DMS114 treated with DMSO at 0.1 percent for 48 hours (cell line): ENCODE measurements at regions not wholly inside any gene's neighbourhood (a gene's known extent, or its start where the extent isn't known, plus 50 kb on each side); places are given as distances from the start of the nearest gene placed in this dataset.

Source experiments
- DNase-seq: peaks from one replicate; lab custom pipeline; 2025; ENCODE audit not compliant: unreplicated experiment; lab: John Stamatoyannopoulos, UW

DNA sequence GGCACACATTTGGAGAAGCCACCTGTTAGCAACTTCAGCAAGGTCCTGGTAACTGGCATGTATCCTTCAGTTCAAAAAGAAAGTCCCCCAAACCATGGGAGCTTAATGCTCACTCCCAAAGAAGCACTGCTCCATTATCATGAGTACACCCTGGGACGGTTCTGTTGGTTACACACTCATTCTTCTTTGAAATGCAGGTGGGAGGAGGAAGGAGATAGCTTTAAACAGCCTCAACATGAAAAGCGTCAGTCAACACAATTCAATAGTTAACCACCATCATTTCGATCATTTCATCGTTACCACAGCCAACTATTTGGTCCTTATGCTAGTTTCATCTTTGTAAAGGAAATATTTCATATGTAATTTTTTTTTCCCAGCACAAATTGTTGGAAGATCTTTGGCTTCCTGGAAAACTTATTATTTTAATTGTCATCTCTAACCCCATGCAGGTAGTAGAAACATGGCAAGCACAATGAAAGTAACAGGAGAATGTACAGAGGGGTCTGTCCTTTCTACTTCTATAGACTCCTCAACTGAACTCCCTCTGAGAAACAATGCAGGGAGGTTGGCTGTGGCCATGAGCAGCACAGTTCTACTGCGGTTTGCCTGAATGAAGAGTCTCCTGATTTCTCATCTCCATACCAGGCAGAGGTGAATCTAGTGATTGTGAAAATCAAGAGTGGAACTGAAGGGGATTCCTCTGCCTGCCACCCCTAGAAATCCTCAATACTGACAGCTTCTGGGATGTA is 196.4 kb upstream of the FOXN3 start:
- no peak for DNase-seq

DNA sequence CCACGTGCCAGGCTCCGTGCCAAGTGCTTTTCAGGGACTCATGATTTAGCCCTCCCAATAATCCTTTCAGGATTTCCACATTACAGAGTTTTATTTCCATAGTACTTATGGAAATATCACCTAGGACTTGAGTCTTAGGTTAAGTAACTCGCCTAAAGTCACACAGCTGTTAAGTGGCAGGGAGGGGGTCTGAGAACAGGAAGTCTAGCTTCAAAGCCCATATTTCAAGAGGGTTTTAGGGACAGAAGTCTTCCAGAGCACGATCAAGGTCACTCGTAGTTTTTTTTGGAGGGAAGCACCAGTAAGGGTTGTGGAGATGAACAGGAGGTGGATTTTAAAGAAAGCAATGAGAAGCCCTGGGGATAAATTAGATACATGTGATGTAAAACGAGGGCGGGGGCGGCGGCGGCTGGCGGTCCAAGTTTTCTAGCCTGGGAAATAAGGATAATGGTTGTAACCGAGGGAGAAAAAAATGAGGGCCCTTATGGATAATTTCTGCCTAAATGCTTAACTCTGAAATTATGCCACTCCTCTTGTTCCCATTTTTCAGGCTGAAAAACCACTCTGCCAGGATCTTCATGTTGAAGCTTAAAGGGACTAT is 192.6 kb upstream of the FOXN3 start:
- no peak for DNase-seq

DNA sequence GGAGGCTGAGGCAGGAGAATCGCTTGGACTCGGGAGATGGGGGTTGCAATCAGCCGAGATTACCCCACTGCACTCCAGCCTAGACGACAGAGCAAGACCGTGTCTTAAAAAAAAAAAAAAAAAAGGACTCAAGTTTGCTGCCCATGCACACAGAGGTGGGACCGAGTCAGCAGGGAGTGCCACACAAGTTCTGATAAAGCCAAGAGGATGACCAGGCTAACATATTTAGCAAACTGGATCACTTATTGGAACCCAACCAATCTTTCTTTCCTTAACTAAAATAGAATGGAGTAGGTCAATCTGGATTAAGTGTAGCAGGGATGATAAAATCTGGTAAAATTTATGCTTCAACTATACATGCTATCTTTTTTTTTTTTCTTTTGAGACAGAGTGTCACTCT is 190.4 kb upstream of the FOXN3 start:
- no peak for DNase-seq

DNA sequence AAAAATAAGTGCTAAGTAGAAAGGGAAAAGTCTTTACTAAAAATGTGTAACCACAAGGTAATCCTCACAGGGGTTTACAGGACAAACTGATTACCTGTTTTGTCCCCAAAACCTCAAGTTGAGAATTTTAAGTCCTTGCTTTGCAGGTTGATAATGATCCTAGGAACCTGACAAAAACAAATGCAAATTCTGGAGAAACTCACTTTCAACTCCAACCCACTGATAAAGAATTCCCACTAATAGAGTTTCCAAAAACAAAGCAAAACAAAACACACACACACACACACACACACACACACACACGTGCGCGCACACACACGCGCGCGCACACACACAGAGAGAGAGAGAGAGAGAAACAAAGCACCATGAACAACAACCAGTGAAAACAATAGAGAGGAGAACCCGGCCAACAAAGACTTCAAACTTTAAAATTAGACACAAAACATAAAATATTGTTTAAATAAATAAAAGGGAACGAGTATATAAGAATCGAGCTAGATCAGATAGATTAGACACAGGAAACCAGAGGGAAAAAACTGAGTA is 187.0 kb upstream of the FOXN3 start:
- no peak for DNase-seq

DNA sequence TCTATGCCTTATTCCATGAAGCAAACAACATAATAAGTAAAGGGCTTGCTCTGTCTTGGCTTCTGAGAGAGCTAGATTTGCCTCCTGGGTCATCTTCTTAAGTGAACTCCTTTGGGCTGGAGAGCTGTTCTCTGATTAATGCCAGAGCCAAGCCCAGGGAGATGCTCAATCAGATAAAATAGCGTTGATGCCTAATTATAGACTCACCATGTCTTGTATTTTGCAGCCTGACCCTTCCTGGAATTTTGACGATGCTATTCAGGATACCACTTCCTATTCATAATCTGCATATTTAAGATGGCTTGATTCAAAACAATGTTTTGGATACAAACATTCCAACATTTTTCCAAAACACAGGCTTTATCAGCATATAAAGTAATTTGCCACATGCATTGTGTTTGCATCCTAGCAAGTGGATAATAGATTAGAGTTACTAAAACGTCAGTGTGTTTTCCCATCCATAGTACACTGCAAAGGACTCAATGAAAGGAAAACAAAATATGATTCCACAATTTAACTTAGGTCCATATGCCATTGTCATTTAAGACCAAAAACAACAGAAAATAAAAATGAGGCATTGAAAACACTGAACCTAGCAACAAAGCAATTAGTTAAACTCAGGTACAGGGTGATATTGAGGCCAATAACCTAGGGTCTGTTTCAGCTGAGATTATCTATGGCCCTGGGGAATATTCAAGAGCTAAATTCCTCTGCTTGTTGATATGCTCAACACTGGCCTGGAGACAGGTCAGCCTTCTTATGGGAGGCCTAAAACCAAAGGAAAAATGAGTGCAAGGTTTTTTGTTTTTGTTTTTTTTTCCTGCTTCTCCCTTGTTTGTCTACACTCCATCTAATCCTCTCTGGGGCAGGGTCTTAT is 184.2 kb upstream of the FOXN3 start:
- DNase-seq: no peak

DNA sequence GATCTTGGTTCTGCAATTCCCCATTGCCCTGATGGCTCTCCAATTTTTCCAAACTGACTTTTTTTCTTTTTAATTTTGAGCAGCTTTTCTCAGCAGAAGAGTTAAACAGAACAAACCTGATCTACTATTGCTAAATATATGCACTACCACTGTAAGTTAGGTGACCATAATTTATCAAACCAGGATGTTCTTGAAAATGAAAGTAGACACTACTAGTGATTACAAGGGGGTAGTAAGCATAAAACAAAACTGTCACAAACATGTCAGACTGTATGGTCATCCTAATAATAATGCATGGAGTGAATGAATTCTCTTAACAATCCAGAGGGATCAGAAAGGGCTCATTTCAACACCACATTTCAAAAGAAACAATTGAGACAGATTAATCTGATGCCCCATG is 183.0 kb upstream of the FOXN3 start:
- no peak for DNase-seq

DNA sequence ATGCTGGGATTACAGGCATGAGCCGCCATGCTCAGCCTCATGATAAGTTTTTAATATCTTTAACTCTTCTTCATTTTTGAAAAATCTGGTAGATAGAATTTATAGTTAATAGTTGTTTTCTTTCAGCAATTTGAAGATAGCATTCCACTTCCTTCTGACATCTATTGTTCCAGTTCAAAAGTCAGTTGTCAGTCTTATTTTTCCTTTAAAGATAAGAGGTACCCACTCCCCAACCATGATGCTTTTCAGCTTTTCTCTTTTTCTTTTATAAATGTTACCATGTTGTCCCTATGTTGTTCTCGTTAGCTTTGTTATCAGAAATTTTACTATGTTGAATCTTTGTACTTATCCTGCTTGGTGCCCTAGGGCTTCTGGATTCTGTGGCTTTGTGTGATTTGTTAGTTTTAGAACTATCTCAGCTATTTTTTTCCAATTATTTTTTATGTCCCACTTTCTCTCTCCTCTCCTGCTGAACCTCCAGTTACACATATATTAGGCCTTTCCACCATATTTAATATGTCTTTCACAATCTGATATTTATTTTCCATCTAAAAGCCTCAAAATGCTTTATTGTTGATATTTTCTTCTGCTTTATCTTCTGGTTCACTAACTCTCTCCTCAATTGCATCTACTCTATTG is 181.6 kb upstream of the FOXN3 start:
- no peak for DNase-seq

DNA sequence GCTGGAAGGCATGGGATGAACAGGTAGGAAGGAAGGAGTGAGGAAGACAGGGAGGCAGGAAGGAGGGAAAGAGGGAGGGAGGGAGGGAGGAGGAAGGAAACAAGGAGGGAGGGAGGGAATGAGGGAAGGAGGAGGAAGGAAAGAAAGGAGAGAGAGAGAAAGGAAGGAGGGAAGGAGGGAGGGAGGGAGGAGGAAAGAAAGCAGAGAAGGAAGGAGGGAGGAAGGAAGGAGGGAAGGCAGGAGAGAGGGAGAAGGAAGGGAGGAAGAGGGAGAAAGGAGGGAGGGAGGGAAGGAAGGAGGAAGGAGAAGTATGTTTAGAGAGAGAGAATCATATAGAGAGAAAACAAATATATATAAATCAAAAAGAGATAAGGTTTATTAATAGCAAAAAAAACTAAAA is 175.9 kb upstream of the FOXN3 start:
- no peak for DNase-seq

DNA sequence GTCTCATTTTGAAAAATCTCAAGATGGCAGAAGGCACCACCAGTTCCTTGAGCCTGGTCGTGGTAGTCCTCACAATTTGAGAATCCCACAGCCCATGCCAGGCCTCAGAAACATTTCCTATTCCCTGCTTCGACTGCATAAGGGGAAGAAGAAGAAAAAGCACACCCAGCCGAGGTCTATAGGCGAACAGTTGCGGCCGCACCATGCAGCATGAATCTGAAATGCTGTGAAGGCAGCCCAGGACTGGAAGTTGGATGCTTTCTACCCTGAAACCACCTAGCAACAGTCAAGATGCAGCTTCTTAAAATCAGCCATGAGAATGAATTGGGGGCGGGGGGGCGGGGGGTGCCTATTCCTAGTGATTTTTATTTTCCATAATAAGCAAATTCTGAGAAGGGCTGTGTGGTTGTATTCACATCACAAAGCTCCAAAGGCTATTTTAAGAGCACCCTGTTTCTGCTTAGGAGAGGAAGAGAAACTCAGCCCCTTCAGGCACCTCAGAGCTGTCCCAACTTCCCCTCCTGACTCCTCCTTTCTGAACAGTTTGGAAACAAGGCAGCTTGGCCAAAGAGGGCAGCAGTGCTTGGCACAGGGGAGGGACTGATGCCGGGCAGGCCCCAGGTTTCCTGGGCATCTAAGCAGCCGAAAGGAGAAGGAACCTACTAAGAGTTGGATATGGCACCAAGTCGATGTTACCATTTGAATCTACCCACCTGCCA is 172.5 kb upstream of the FOXN3 start:
- DNase-seq: no peak

DNA sequence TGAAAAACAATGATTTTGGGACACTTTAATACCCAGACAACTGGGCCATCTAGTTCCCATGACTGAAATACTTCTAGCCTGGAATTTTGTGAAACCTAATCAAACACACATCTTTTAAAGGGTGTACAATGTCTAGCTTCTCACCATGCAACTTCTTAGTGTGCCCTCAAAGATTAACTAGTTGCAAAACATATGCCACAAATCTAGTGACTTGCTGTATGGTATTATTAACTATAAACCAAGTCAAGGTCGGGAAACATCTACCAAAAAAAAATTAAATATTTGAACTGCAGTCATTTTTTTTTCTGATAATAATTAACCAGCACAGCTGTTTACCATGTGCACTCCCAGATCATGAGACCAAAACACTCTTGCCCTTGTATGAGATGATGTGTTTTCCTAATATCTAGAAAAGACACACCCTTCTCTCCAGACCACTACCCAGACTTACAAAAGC is 171.8 kb upstream of the FOXN3 start:
- no peak for DNase-seq

DNA sequence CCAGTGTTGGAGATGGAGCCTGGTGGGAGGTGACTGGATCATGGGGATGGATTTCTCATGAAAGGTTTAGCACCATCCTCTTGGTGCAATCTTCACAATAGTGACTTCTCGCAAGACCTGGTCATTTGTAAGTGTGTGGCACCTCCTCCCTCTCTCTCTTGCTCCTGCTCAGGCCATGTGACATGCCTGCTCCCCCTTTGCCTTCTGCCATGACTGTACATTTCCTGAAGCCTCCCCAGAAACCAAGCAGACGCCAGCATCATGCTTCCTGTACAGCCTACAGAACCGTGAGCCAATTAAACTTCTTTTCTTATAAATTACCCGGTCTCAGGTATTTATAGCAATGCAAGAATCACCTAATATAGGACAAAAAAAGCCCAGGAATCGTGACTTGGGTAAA is 171.0 kb upstream of the FOXN3 start:
- no peak for DNase-seq

DNA sequence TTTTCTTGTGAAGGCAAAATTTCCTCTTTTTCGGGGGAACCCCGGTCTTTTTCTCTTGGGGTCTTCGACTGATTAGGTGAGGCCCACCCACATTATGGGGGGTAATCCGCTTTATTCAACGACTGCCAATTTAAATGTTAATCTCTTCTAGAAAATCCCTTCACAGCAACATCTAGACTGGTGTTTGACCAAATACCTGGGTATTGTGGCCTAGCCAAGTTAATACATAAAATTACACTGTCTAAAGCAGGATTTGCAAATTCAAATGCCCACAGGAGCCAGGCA is 170.0 kb upstream of the FOXN3 start:
- no peak for DNase-seq

DNA sequence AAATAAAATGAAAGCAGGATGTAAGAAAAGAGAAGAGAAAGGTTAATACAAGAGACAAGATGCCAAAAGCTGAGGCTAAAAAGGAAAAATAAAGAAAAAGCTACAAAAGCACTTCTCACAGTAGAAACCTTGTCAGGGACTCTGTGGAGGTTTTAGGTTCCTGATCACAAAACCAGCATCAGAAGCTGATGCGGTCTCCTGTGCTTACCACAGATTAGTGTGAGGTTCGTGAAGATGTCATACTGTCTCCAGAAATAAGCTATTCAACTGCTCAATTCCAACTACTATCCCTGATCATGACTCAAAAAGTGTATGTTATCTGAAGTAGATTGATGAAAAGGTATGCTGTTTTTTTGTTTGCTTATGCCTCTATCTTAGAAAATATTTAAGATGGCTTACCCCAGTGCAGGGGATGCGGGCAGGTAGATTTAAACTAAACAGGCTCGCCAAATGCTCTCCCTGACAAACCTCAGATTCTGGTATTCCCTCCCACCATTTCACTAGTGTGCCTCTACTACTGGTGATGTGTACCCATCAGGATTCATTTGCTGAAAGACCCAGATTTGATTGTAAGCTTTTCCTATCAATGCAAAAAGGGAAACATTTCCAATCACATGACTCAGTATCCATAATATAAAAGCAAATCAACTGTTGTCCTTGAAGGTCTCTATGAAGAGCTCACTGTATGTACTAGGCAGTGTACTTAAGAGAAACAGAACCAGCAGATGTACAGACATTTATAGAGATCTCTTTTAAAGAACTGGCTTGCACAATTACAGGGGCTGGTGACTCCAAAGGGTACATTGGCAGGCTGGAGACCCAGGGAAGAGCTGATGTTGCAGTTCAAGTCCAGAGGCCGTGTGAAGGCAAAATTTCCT is 169.5 kb upstream of the FOXN3 start:
- no peak for DNase-seq

DNA sequence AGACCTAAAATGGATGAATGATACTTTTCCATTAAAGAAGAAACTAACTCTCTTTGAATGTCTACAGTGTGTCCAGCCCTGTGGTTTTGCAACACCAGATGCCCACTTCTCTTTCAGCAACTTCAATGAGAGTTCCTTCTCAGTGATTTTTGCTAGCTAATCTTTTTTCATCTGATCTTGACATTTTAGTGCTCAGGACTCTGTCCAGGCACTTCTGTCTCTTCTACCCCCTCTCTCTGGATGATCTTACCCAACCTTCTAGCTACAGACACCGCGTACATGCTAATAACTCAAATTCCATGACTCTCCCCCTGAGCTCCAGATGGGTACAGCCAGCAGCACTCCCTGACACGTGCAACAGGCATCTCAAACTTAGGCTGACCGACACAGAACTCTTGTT is 161.1 kb upstream of the FOXN3 start:
- no peak for DNase-seq

DNA sequence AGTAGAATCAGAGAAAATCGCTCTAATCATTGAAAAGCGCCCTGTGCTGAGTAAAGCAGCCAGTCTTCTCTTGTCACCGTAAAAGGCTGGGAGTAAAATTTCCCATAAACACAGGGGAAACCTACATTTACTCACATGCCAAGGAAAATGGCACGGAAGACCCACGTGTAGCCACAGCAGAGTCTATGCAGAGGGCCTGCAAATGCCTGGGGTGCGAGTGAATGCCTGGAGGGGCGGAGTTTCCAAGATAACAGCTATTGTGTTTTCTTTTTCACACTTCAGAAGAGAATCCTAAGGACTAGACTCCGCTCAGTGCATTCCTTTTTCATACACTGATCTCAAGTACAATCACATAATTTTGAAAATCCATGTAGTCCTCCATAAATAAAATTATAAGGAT is 159.9 kb upstream of the FOXN3 start:
- DNase-seq: no peak

DNA sequence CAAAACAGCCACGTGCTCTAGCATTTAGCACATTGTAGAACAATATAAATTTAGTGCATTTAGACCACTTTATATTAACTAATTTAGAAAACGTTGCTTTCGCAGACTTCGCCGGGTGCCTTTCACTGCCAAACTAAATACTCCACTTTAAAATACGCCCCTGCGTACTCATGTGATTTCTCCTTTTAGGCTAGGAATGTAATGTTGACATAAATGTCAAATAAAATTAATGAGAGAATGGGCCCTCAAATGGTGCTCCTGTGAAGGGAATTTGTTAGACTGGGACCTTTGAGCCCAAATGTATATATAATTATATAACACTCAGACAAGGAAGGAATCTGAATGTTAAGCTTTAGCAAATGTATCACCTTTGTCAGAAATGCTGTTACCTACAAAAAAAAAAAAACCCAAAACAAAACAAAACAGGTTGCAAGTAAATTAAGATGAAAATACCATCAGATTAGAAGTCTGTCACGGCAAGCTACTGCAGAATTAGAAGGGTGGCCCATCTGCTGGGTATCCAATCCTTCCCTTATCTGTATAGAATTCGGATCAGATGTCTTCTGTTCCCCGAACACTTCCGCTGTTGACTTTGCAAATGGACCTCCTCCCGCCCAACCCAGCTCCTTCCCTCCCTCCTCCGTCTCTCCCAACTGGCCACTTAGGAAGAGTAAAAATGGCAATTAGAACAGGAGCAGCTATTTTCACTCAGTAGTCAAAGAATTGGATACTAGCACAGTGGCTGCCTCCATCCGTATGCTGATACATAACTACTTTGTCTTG is 159.3 kb upstream of the FOXN3 start:
- DNase-seq: no peak

DNA sequence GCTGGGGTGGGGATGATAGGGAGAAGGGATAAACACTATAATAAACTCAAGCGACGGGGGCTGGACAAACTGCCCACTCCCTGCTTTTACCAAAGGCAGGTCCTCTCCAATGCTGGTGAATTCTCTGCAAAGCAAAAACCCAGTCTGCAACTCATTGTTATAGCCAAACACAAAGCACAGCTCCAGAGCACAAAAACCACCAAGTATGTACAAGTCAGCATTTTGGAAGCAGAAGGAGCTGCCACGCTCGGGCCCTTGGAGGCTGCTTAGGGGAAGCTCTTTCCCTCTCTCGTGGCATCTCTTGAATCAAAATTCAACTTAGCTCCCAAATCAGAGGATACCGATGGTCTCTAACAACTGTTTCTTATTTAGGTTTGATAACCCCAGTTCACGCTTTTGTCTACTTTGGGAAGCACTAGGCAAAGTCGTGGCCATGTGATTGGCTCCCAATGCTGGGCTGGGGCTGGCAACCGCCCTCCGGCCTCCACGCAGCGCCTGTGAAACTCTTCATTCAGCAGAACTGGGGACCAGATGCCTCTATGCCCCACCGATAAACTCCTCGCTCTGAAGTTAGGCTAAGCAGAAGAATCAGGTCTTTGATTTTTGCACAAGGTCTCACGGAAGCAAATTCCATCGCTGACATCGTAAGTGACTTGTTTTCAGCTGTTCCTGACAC is 158.5 kb upstream of the FOXN3 start:
- DNase-seq: no peak

DNA sequence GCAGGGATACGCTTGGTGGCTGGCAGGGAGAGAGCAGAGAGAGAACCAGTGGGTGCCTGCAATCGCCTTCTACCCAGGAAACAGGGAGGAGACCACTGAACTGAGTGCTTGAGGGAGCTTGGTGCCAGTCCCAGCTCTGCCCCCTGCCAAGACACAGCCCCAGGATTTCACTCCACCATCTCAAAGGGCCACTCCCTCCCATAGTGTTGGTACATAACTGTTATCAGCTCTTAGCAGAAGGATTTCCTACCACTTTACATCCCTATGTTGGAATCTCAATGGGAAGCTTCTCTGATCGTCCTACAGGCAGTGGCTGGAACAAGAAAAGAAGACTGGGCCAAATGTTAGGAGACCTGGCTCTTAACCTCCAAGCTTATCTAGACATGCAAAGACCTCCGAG is 157.4 kb upstream of the FOXN3 start:
- DNase-seq: no peak

DNA sequence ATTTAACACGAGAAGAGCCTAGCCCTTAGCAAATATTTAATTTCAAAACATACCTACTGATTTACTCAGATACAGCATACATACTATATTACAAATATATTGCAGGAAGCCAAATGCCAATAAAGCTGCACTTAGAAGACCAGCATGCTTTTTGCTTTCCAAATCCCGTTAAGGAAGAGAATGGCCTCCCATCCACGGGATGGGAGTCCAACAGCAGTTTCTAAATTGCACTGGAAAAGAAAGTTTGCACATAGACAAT is 156.3 kb upstream of the FOXN3 start:
- no peak for DNase-seq
